K562 (cell line): ENCODE measurements at regions not wholly inside any gene's neighbourhood (a gene's known extent, or its start where the extent isn't known, plus 50 kb on each side); places are given as distances from the start of the nearest gene placed in this dataset.

Source experiments
- ATAC-seq: fragments of 200-7000 bp; cut with Tn5 transposase; 3 replicates; pipeline ENCODE4 v1.9.1; 2020; ENCODE audit warnings: moderate library complexity
- BruUV-seq: library from RNA; stranded (reverse); fragments of 400-500 nt; replicated peaks from 2 replicates; lab custom pipeline; 2021; lab: Mats Ljungman, UMichigan
- CTCF ChIA-PET: fragments of 300-600 bp; formaldehyde crosslinking; extraction: SDS; loops from one replicate; lab custom pipeline; 2021; ENCODE audit warnings: low intra/inter-chr PET ratio; lab: Yijun Ruan, JAX
- POLR2A ChIA-PET: fragments of 300-600, 350-650 bp; sonication (Branson Sonifier 250); formaldehyde crosslinking; extraction: SDS; loops from one replicate; lab custom pipeline; 2021; ENCODE audit warnings: antibody characterized with exemption, inconsistent platforms; lab: Yijun Ruan, JAX
- DNase-seq, 4 experiments: peaks; one replicate each; pipeline versions ENCODE4 v3.0.0 to v3.0.0-alpha.2; 2011 to 2018; ENCODE audit warnings: low spot score in 3 of 4, mixed read lengths in 3 of 4; ENCODE audit errors: extremely low read depth in 1 of 4
- FAIRE-seq: peaks from 2 replicates; lab custom pipeline; 2011; peaks lifted over from hg19 to GRCh38; lab: Jason Lieb, UNC
- H2AFZ ChIP-seq: 2 replicates; pipeline ENCODE4 v1.6.0; 2011; ENCODE audit warnings: low read depth, low read length, control low read depth, inconsistent platforms
- H3K27ac ChIP-seq: fragments of 200-600 bp; 3 replicates; pipeline ENCODE4 v1.8.0; 2011; ENCODE audit warnings: low read depth, mild to moderate bottlenecking, control low read depth, inconsistent platforms, low read length, moderate library complexity, mixed read lengths; ENCODE audit errors: extremely low read depth
- H3K27me3 ChIP-seq, 2 experiments: fragments of 300-600 bp in 1 of 2; 2 replicates in 1 of 2; 3 replicates in 1 of 2; pipeline versions ENCODE4 v1.6.0 to v1.8.0; 2011; ENCODE audit warnings: inconsistent platforms in 2 of 2, low read length in 2 of 2, mild to moderate bottlenecking in 1 of 2, mixed read lengths in 1 of 2, moderate library complexity in 1 of 2; ENCODE audit not compliant: control insufficient read depth in 2 of 2, insufficient read depth in 2 of 2
- H3K36me3 ChIP-seq: fragments of 300-600 bp; 3 replicates; pipeline ENCODE4 v1.8.0; 2011; ENCODE audit warnings: mild to moderate bottlenecking, low read length, inconsistent platforms; ENCODE audit not compliant: control insufficient read depth, insufficient read depth
- H3K4me1 ChIP-seq, 2 experiments: fragments of 200-600 bp in 1 of 2; replicated peaks in 1 of 2; 2 replicates in 1 of 2; 3 replicates in 1 of 2; pipeline versions ENCODE4 v1.5.1 to v1.8.0; 2011; ENCODE audit warnings: inconsistent platforms in 2 of 2, low read length in 2 of 2, mild to moderate bottlenecking in 1 of 2, mixed read lengths in 1 of 2, moderate library complexity in 1 of 2; ENCODE audit not compliant: control insufficient read depth in 2 of 2, insufficient read depth in 2 of 2
- H3K4me2 ChIP-seq: 2 replicates; pipeline ENCODE4 v1.6.1; 2011; ENCODE audit warnings: low read length, control low read depth, inconsistent platforms, mixed read lengths; ENCODE audit not compliant: insufficient read depth
- H3K4me3 ChIP-seq: fragments of 200-600 bp; sonication (generic), shearing (Covaris generic); 2 replicates; pipeline ENCODE4 v1.5.1; 2016; ENCODE audit warnings: control low read depth, inconsistent platforms
- H3K79me2 ChIP-seq: fragments of 200-600 bp; 3 replicates; pipeline ENCODE4 v1.8.0; 2011; ENCODE audit warnings: low read length, inconsistent platforms; ENCODE audit not compliant: control insufficient read depth, insufficient read depth
- H3K9ac ChIP-seq, 2 experiments: 2 replicates each; pipeline versions ENCODE4 v1.6.0 to v1.6.1; 2011; ENCODE audit warnings: low read depth in 2 of 2, low read length in 2 of 2, control low read depth in 1 of 2, inconsistent platforms in 1 of 2, mild to moderate bottlenecking in 1 of 2, mixed read lengths in 1 of 2; ENCODE audit not compliant: insufficient read depth in 1 of 2
- H3K9me1 ChIP-seq: one replicate; pipeline ENCODE4 v1.6.0; 2011; ENCODE audit warnings: inconsistent platforms, mild to moderate bottlenecking, low read length, moderate library complexity; ENCODE audit not compliant: control insufficient read depth, insufficient read depth
- H3K9me3 ChIP-seq: replicated peaks from 2 replicates; pipeline ENCODE4 v1.5.1; 2011; ENCODE audit warnings: low read depth, low read length, inconsistent platforms; ENCODE audit not compliant: control insufficient read depth, insufficient read depth
- H4K20me1 ChIP-seq: replicated peaks from 2 replicates; pipeline ENCODE4 v1.6.1; 2011; ENCODE audit warnings: low read length, inconsistent platforms, mixed read lengths; ENCODE audit not compliant: control insufficient read depth, insufficient read depth
- E2F5 ChIP-seq: sonication (generic); formaldehyde crosslinking; IDR thresholded peaks from 2 replicates; pipeline ENCODE4 v1.8.0; 2022; ENCODE audit warnings: mild to moderate bottlenecking, missing genetic modification reagents
- FOXK1 ChIP-seq: sonication (generic); formaldehyde crosslinking; IDR thresholded peaks from 2 replicates; pipeline ENCODE4 v1.8.0; 2022; ENCODE audit warnings: missing genetic modification reagents, mild to moderate bottlenecking, borderline replicate concordance
- GATAD2B ChIP-seq: fragments of 450-650 bp; IDR thresholded peaks from 2 replicates; pipeline ENCODE4 v1.6.1; 2017; ENCODE audit warnings: mild to moderate bottlenecking, borderline replicate concordance
- JUN ChIP-seq, 2 experiments: sonication (generic) in 1 of 2; formaldehyde crosslinking in 1 of 2; IDR thresholded peaks; 2 replicates each; pipeline versions ENCODE4 v1.6.1 to v1.8.0; 2012 to 2022; ENCODE audit warnings: borderline replicate concordance in 2 of 2, mild to moderate bottlenecking in 2 of 2, improper control_type of control experiment in 1 of 2, low read depth in 1 of 2, low read length in 1 of 2, missing genetic modification reagents in 1 of 2
- NFIX ChIP-seq: fragments of 250-450 bp; sonication (Bioruptor Pico); IDR thresholded peaks from 2 replicates; pipeline ENCODE4 v1.4.0; 2020; ENCODE audit warnings: low read depth, mild to moderate bottlenecking, moderate library complexity
- NR0B1 ChIP-seq: fragments of 450-650 bp; IDR thresholded peaks from one replicate; pipeline ENCODE4 v1.6.1; 2018; ENCODE audit warnings: mild to moderate bottlenecking, moderate library complexity; ENCODE audit not compliant: partially characterized antibody
- PTRF ChIP-seq: fragments of 450-650 bp; IDR thresholded peaks from 2 replicates; pipeline ENCODE4 v1.6.1; 2016; ENCODE audit warnings: mild to moderate bottlenecking, missing genetic modification characterization, missing compliant biosample characterization
- SAFB2 ChIP-seq: fragments of 200-400 bp; formaldehyde crosslinking; IDR thresholded peaks from 2 replicates; pipeline ENCODE4 v1.6.1; 2018; ENCODE audit warnings: borderline replicate concordance, low read length, low read depth, moderate library complexity; ENCODE audit not compliant: severe bottlenecking
- SRSF9 ChIP-seq: fragments of 200-400 bp; formaldehyde crosslinking; IDR thresholded peaks from 2 replicates; pipeline ENCODE4 v1.6.1; 2017; ENCODE audit warnings: low read depth, low read length, borderline replicate concordance
- ZFP30 ChIP-seq: fragments of 250-450 bp; sonication (Bioruptor Pico); IDR thresholded peaks from 2 replicates; pipeline ENCODE4 v1.8.0; 2022; ENCODE audit warnings: moderate library complexity, mild to moderate bottlenecking, inconsistent platforms, borderline replicate concordance
- ZNF134 ChIP-seq: fragments of 250-450 bp; sonication (Bioruptor Pico); conservative IDR thresholded peaks from 2 replicates; pipeline ENCODE4 v1.4.0; 2020
- ZNF444 ChIP-seq: fragments of 250-450 bp; sonication (Bioruptor Pico); IDR thresholded peaks from 2 replicates; pipeline ENCODE4 v1.4.0; 2020; ENCODE audit warnings: mild to moderate bottlenecking, moderate library complexity
- WGBS: fragments of 100-300 bp; shearing (Covaris generic); methylation state at CpG from one replicate; pipeline ENCODE4 v1.1.6; 2016; ENCODE audit warnings: low coverage, mixed read lengths; ENCODE audit not compliant: insufficient coverage; ENCODE audit errors: missing lambda C conversion rate; 5-methylcytosine and 5-hydroxymethylcytosine counted together
- in situ Hi-C: fragments of 300-500 bp; cut with MboI; formaldehyde crosslinking; loops from 4 replicates; pipeline ENCODE4 v1.15.0; 2018; ENCODE audit warnings: inconsistent platforms, mixed read lengths
- intact Hi-C: fragments of 100-400 bp; cut with micrococcal nuclease; formaldehyde crosslinking; loops from 2 replicates; pipeline ENCODE4 v1.14.2; 2022

- in situ Hi-C loops = no loop called here
- ChIA-PET CTCF (no interaction called here), POLR2A (interaction anchor here (0.6 kb wide), 2 partner anchors 45 to 362 kb away, joined by 3 to 4 read pairs; no protein-coding TSS in a partner anchor)
- H4K20me1 ChIP-seq = no peaks in the 10 kb centered on the region
- H3K27ac ChIP-seq = no peak overlapping the region
- FAIRE-seq (no peak), ATAC-seq (no peak), DNase-seq (no peak)
- H2AFZ ChIP-seq = no peak overlapping the region
- H3K9ac ChIP-seq = no peak overlapping the region
- no peak overlapping the region for H3K4me2 ChIP-seq
- H3K9me1 ChIP-seq = no peaks in the 10 kb centered on the region
- no peak overlapping the region for H3K4me3 ChIP-seq
- H3K4me1 ChIP-seq = no peaks in the 10 kb centered on the region
- intact Hi-C loops = no loop called here
- TF ChIP-seq FOXK1 (CRISPR knock-in tag) = no peak
- TF ChIP-seq PTRF = no peak
- no peak for TF ChIP-seq E2F5
- TF ChIP-seq JUN (IDR thresholded peaks at IDR 0.05; ENCODE audit: borderline replicate concordance, low read depth, low read length) = no peak
- TF ChIP-seq JUN (CRISPR knock-in tag; IDR thresholded peaks at IDR 0.05; ENCODE audit: borderline replicate concordance) = no peak
- no peak for TF ChIP-seq SRSF9
- TF ChIP-seq NR0B1 = no peak
- TF ChIP-seq ZNF444 (CRISPR knock-in tag) = no peak
- no peak for TF ChIP-seq ZFP30 (CRISPR knock-in tag)
- TF ChIP-seq GATAD2B = no peak
- no peak for TF ChIP-seq NFIX (CRISPR knock-in tag)
- TF ChIP-seq SAFB2 = no peak
- no peak for TF ChIP-seq ZNF134 (CRISPR knock-in tag)
- H3K36me3 ChIP-seq = no peaks in the 10 kb centered on the region
- WGBS = 0% methylated on average over 5 of the region's 8 CpGs
- H3K27me3 ChIP-seq = peaks cover 0 to 28% of the 10 kb centered on the region in 2 experiments; a peak in 2 of 5 replicates
- BruUV-seq = no TSS peak
- no peaks in the 10 kb centered on the region for H3K9me3 ChIP-seq
- H3K79me2 ChIP-seq = no peaks in the 10 kb centered on the region
Observed at GRCh38 chr22:44389181-44389580, 76.4 kb upstream of the SHISAL1 start.
